ENCODE measurements at regions not wholly inside any gene's neighbourhood (a gene's known extent, or its start where the extent isn't known, plus 50 kb on each side); places are given as distances from the start of the nearest gene placed in this dataset.

DNA sequence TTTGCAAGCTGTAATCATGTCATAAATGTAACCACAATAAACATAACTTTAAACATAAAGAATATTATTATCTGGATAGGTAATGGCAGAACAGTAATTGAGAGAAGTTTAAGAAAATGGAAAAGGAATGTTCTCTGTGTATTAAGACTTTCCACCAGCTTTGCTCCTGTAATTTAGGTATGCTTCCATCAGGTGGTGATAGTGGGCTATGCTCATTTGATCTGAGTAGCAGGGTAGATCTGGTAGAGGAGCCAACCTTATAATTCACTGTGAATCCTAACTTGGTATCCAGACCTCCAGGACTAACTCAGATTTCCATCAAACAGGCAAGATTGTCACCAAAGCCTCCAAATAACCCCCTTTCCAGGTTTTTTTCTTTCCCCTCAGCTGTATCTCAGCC lies 137.9 kb upstream of the ZKSCAN2 start:
- TF ChIP-seq, protein P1, sequence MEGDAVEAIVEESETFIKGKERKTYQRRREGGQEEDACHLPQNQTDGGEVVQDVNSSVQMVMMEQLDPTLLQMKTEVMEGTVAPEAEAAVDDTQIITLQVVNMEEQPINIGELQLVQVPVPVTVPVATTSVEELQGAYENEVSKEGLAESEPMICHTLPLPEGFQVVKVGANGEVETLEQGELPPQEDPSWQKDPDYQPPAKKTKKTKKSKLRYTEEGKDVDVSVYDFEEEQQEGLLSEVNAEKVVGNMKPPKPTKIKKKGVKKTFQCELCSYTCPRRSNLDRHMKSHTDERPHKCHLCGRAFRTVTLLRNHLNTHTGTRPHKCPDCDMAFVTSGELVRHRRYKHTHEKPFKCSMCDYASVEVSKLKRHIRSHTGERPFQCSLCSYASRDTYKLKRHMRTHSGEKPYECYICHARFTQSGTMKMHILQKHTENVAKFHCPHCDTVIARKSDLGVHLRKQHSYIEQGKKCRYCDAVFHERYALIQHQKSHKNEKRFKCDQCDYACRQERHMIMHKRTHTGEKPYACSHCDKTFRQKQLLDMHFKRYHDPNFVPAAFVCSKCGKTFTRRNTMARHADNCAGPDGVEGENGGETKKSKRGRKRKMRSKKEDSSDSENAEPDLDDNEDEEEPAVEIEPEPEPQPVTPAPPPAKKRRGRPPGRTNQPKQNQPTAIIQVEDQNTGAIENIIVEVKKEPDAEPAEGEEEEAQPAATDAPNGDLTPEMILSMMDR (IDR thresholded peaks at IDR 0.05): no peak
- no peak for TF ChIP-seq POLR2AphosphoS5 (IDR thresholded peaks at IDR 0.05)
- no peak for TF ChIP-seq POLR2A (IDR thresholded peaks at IDR 0.05; ENCODE audit: low read depth)
